Liver (tissue), 8 donors: ENCODE measurements at regions not wholly inside any gene's neighbourhood (a gene's known extent, or its start where the extent isn't known, plus 50 kb on each side); places are given as distances from the start of the nearest gene placed in this dataset.

Experiments
- DNase-seq: peaks from one replicate; pipeline ENCODE4 v3.0.0-alpha.2; 2017; ENCODE audit warnings: low spot score
- H3K27ac ChIP-seq, 2 donors: one replicate each; pipeline ENCODE4 v1.7.0; 2013; ENCODE audit warnings: inconsistent platforms in 2 of 2, low read length in 2 of 2, control low read depth in 1 of 2, low read depth in 1 of 2, mild to moderate bottlenecking in 1 of 2
- H3K27me3 ChIP-seq, 4 donors: one replicate each; pipeline versions ENCODE4 v1.6.1 to v1.7.0; 2013; ENCODE audit warnings: low read length in 3 of 4, inconsistent platforms in 1 of 4, mild to moderate bottlenecking in 1 of 4, moderate library complexity in 1 of 4; ENCODE audit not compliant: control insufficient read depth in 4 of 4, insufficient read depth in 4 of 4
- H3K36me3 ChIP-seq, 4 donors: one replicate each; pipeline versions ENCODE4 v1.6.1 to v1.7.0; 2013; ENCODE audit warnings: low read length in 3 of 4, mild to moderate bottlenecking in 3 of 4, low read depth in 1 of 4, moderate library complexity in 1 of 4; ENCODE audit not compliant: control insufficient read depth in 4 of 4, insufficient read depth in 3 of 4
- H3K4me1 ChIP-seq, 4 donors: one replicate each; pipeline versions ENCODE4 v1.6.1 to v1.7.0; 2013; ENCODE audit warnings: low read length in 3 of 4, mild to moderate bottlenecking in 3 of 4, moderate library complexity in 1 of 4; ENCODE audit not compliant: control insufficient read depth in 4 of 4, insufficient read depth in 4 of 4
- H3K4me3 ChIP-seq, 3 donors: one replicate each; pipeline versions ENCODE4 v1.6.1 to v1.7.0; 2013; ENCODE audit warnings: low read length in 3 of 3, control low read depth in 1 of 3, low read depth in 1 of 3, mild to moderate bottlenecking in 1 of 3
- H3K9ac ChIP-seq, 2 donors: one replicate each; pipeline ENCODE4 v1.7.0; 2013; ENCODE audit warnings: low read length in 2 of 2, mild to moderate bottlenecking in 2 of 2, moderate library complexity in 2 of 2, control low read depth in 1 of 2, low read depth in 1 of 2
- H3K9me3 ChIP-seq, 4 donors: one replicate each; pipeline versions ENCODE4 v1.6.1 to v1.7.0; 2013; ENCODE audit warnings: low read length in 3 of 4; ENCODE audit not compliant: control insufficient read depth in 4 of 4
- CTCF ChIP-seq: fragments of 150-350 bp; IDR thresholded peaks from 2 replicates; pipeline ENCODE4 v1.5.1; 2017; ENCODE audit warnings: improper control_type of control experiment, low read depth, low read length; ENCODE audit not compliant: missing input control
- EGR1 ChIP-seq, 2 donors: IDR thresholded peaks; 2 replicates each; pipeline ENCODE4 v1.6.1; 2016 to 2018; ENCODE audit warnings: antibody characterized with exemption in 2 of 2, low read depth in 2 of 2
- FOXA1 ChIP-seq: IDR thresholded peaks from 2 replicates; pipeline ENCODE4 v1.6.1; 2016; ENCODE audit warnings: antibody characterized with exemption
- FOXA2 ChIP-seq: IDR thresholded peaks from 2 replicates; pipeline ENCODE4 v1.6.1; 2016; ENCODE audit warnings: antibody characterized with exemption
- GABPA ChIP-seq, 2 donors: IDR thresholded peaks in 1 of 2; conservative IDR thresholded peaks in 1 of 2; 2 replicates each; pipeline ENCODE4 v1.6.1; 2016; ENCODE audit warnings: antibody characterized with exemption in 2 of 2, mild to moderate bottlenecking in 1 of 2, moderate library complexity in 1 of 2
- HNF4A ChIP-seq, 2 donors: conservative IDR thresholded peaks; 2 replicates each; pipeline ENCODE4 v1.6.1; 2016; ENCODE audit warnings: antibody characterized with exemption in 2 of 2, mild to moderate bottlenecking in 2 of 2
- HNF4G ChIP-seq: IDR thresholded peaks from 2 replicates; pipeline ENCODE4 v1.6.1; 2016; ENCODE audit warnings: antibody characterized with exemption
- JUND ChIP-seq, 2 donors: IDR thresholded peaks; 2 replicates each; pipeline ENCODE4 v1.6.1; 2016; ENCODE audit warnings: antibody characterized with exemption in 2 of 2
- NR2F2 ChIP-seq: IDR thresholded peaks from 2 replicates; pipeline ENCODE4 v1.6.1; 2016; ENCODE audit warnings: antibody characterized with exemption
- RAD21 ChIP-seq, 2 donors: IDR thresholded peaks; 2 replicates each; pipeline ENCODE4 v1.6.1; 2016; ENCODE audit warnings: antibody characterized with exemption in 2 of 2, mild to moderate bottlenecking in 2 of 2
- RXRA ChIP-seq, 2 donors: IDR thresholded peaks; 2 replicates each; pipeline ENCODE4 v1.6.1; 2017 to 2018; ENCODE audit warnings: antibody characterized with exemption in 2 of 2, mild to moderate bottlenecking in 1 of 2
- SP1 ChIP-seq: IDR thresholded peaks from 2 replicates; pipeline ENCODE4 v1.6.1; 2018; ENCODE audit warnings: antibody characterized with exemption, mild to moderate bottlenecking
- TAF1 ChIP-seq: conservative IDR thresholded peaks from 2 replicates; pipeline ENCODE4 v1.6.1; 2016; ENCODE audit warnings: antibody characterized with exemption, mild to moderate bottlenecking
- YY1 ChIP-seq: IDR thresholded peaks from 2 replicates; pipeline ENCODE4 v1.6.1; 2016; ENCODE audit warnings: antibody characterized with exemption, mild to moderate bottlenecking
- ZBTB33 ChIP-seq: IDR thresholded peaks from 2 replicates; pipeline ENCODE4 v1.6.1; 2016; ENCODE audit warnings: antibody characterized with exemption
- WGBS: extraction: QIAGEN DNeasy Blood & Tissue Kit; methylation state at CpG from one replicate; pipeline ENCODE4 v1.1.7; 2013; 5-methylcytosine and 5-hydroxymethylcytosine counted together
- TF ChIP-seq, protein P1 (sequence below): IDR thresholded peaks from 2 replicates; pipeline ENCODE4 v1.6.1; 2016; ENCODE audit warnings: antibody characterized with exemption, mild to moderate bottlenecking
- TF ChIP-seq, protein P2 (sequence below): IDR thresholded peaks from 2 replicates; pipeline ENCODE4 v1.6.1; 2016; ENCODE audit warnings: antibody characterized with exemption
- TF ChIP-seq, protein P3 (sequence below): IDR thresholded peaks from 2 replicates; pipeline ENCODE4 v1.6.1; 2016; ENCODE audit warnings: antibody characterized with exemption
- donor health status: healthy.
- donor health status: healthy.
- donor health status: healthy.
- donor health status: healthy.
- donor health status: healthy.

DNA sequence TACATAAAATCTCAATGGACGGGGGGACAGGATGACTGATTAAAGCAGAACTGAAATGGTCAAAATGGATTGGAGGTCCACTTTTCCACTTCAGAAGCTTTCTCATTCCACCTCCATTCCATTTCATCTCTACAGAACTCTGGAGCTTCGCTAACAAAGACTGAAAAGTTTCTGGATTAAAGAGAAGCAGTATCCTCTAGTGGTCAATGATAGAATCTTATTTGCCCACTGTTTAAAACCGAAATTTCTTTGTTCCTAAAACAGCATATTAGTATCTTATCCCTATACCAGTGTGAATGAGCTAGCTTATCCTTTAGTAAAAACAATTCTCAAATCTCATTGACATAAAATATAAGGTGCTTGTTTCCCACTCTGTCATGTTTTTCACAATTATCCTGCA, 890.6 kb downstream of the KCNT2 start (continued):
- TF ChIP-seq HNF4G: no peak
- TF ChIP-seq EGR1 (IDR thresholded peaks at IDR 0.05; ENCODE audit: low read depth in 2 of 2): no peak
- no peak for TF ChIP-seq HNF4A (conservative IDR thresholded peaks at IDR 0.05)
- no peak for TF ChIP-seq YY1

GRCh38 chr1:195715652-195716051, 892.6 kb downstream of the KCNT2 start:
- H3K27ac ChIP-seq: no peak overlapping the region
- no peaks in the 10 kb centered on the region for H3K9me3 ChIP-seq
- H3K36me3 ChIP-seq: no peaks in the 10 kb centered on the region
- no peaks in the 10 kb centered on the region for H3K27me3 ChIP-seq
- no peak for DNase-seq
- no peak overlapping the region for H3K9ac ChIP-seq
- no peaks in the 10 kb centered on the region for H3K4me1 ChIP-seq
- H3K4me3 ChIP-seq: no peak overlapping the region
- no peak for TF ChIP-seq YY1
- TF ChIP-seq GABPA (IDR thresholded peaks at IDR 0.05 in 1 of 2, conservative IDR thresholded peaks at IDR 0.05 in 1 of 2): no peak
- 52% methylated on average over 2 of the region's 2 CpGs for WGBS

DNA sequence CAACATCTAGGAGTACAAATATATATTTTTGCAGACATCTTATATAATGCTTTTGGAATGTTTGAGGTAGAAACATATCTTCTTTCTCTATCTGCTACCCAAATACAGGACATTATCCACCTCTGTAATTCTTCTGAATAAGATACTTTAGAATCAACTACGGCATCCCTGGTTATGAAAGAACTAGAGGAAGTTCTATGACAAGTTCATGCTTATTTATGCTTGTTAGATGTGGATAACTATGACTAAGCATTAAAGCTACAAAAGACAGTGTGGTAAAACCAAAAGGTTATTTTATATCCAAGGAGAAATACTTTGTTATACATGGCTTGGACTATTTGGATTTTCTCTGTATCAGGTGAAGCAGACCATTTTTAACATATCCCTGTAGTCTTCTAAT, 894.0 kb downstream of the KCNT2 start:
- 54% methylated on average over 1 of the region's 1 CpG for WGBS
- no peak overlapping the region for H3K27ac ChIP-seq
- no peaks in the 10 kb centered on the region for H3K36me3 ChIP-seq
- H3K27me3 ChIP-seq: no peaks in the 10 kb centered on the region
- no peaks in the 10 kb centered on the region for H3K4me1 ChIP-seq
- no peak overlapping the region for H3K9ac ChIP-seq
- no peak overlapping the region for H3K4me3 ChIP-seq
- H3K9me3 ChIP-seq: no peaks in the 10 kb centered on the region
- no peak for DNase-seq
- TF ChIP-seq HNF4G: no peak
- TF ChIP-seq, protein P1, sequence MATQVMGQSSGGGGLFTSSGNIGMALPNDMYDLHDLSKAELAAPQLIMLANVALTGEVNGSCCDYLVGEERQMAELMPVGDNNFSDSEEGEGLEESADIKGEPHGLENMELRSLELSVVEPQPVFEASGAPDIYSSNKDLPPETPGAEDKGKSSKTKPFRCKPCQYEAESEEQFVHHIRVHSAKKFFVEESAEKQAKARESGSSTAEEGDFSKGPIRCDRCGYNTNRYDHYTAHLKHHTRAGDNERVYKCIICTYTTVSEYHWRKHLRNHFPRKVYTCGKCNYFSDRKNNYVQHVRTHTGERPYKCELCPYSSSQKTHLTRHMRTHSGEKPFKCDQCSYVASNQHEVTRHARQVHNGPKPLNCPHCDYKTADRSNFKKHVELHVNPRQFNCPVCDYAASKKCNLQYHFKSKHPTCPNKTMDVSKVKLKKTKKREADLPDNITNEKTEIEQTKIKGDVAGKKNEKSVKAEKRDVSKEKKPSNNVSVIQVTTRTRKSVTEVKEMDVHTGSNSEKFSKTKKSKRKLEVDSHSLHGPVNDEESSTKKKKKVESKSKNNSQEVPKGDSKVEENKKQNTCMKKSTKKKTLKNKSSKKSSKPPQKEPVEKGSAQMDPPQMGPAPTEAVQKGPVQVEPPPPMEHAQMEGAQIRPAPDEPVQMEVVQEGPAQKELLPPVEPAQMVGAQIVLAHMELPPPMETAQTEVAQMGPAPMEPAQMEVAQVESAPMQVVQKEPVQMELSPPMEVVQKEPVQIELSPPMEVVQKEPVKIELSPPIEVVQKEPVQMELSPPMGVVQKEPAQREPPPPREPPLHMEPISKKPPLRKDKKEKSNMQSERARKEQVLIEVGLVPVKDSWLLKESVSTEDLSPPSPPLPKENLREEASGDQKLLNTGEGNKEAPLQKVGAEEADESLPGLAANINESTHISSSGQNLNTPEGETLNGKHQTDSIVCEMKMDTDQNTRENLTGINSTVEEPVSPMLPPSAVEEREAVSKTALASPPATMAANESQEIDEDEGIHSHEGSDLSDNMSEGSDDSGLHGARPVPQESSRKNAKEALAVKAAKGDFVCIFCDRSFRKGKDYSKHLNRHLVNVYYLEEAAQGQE: no peak
- TF ChIP-seq, protein P2, sequence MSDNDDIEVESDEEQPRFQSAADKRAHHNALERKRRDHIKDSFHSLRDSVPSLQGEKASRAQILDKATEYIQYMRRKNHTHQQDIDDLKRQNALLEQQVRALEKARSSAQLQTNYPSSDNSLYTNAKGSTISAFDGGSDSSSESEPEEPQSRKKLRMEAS: no peak
- TF ChIP-seq RXRA (IDR thresholded peaks at IDR 0.05): no peak
- no peak for TF ChIP-seq RAD21 (IDR thresholded peaks at IDR 0.05)
- TF ChIP-seq SP1: no peak
- TF ChIP-seq GABPA (IDR thresholded peaks at IDR 0.05 in 1 of 2, conservative IDR thresholded peaks at IDR 0.05 in 1 of 2): no peak
- TF ChIP-seq ZBTB33: no peak
- TF ChIP-seq HNF4A (conservative IDR thresholded peaks at IDR 0.05): no peak
- no peak for TF ChIP-seq NR2F2
- no peak for TF ChIP-seq FOXA2
- no peak for TF ChIP-seq JUND (IDR thresholded peaks at IDR 0.05)
- no peak for TF ChIP-seq EGR1 (IDR thresholded peaks at IDR 0.05; ENCODE audit: low read depth in 2 of 2)
- no peak for TF ChIP-seq FOXA1
- no peak for TF ChIP-seq CTCF
- no peak for TF ChIP-seq YY1
- no peak for TF ChIP-seq TAF1
- TF ChIP-seq, protein P3, sequence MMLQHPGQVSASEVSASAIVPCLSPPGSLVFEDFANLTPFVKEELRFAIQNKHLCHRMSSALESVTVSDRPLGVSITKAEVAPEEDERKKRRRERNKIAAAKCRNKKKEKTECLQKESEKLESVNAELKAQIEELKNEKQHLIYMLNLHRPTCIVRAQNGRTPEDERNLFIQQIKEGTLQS: no peak
